ENCODE measurements at regions not wholly inside any gene's neighbourhood (a gene's known extent, or its start where the extent isn't known, plus 50 kb on each side); places are given as distances from the start of the nearest gene placed in this dataset.

- TF ChIP-seq CTCF (IDR thresholded peaks at IDR 0.05): no peak
- TF ChIP-seq POLR2A (IDR thresholded peaks at IDR 0.05): no peak
These were observed 789.3 kb downstream of the TMTC2 start for GRCh38 chr12:83476006-83476405.
